Mesodermal cell (in vitro differentiated cells): ENCODE measurements at regions not wholly inside any gene's neighbourhood (a gene's known extent, or its start where the extent isn't known, plus 50 kb on each side); places are given as distances from the start of the nearest gene placed in this dataset.

Source experiments
- H3K27ac ChIP-seq: 2 replicates; pipeline ENCODE4 v1.7.0; 2013; ENCODE audit warnings: mild to moderate bottlenecking, low read depth, low read length, moderate library complexity; ENCODE audit not compliant: severe bottlenecking
- H3K36me3 ChIP-seq: 2 replicates; pipeline ENCODE4 v1.7.1; 2013; ENCODE audit warnings: mild to moderate bottlenecking, low read length, moderate library complexity; ENCODE audit not compliant: control insufficient read depth, insufficient read depth
- H3K4me1 ChIP-seq: one replicate; pipeline ENCODE4 v1.7.1; 2013; ENCODE audit warnings: mild to moderate bottlenecking, low read length; ENCODE audit not compliant: insufficient read depth, control insufficient read depth, poor library complexity, severe bottlenecking
- H3K4me3 ChIP-seq: 2 replicates; pipeline ENCODE4 v1.7.0; 2013; ENCODE audit warnings: low read length, control low read depth, mild to moderate bottlenecking; ENCODE audit not compliant: insufficient read depth, poor library complexity, severe bottlenecking; ENCODE audit errors: extremely low read depth
- H3K9me3 ChIP-seq: 2 replicates; pipeline ENCODE4 v1.7.1; 2013; ENCODE audit warnings: mild to moderate bottlenecking, low read length, moderate library complexity; ENCODE audit not compliant: control insufficient read depth
- WGBS, 2 experiments: methylation state at CpG; one replicate each; pipeline ENCODE4 v1.1.5; 2013; ENCODE audit warnings: missing lambda C conversion rate in 2 of 2; ENCODE audit not compliant: insufficient coverage in 2 of 2; 5-methylcytosine and 5-hydroxymethylcytosine counted together

DNA sequence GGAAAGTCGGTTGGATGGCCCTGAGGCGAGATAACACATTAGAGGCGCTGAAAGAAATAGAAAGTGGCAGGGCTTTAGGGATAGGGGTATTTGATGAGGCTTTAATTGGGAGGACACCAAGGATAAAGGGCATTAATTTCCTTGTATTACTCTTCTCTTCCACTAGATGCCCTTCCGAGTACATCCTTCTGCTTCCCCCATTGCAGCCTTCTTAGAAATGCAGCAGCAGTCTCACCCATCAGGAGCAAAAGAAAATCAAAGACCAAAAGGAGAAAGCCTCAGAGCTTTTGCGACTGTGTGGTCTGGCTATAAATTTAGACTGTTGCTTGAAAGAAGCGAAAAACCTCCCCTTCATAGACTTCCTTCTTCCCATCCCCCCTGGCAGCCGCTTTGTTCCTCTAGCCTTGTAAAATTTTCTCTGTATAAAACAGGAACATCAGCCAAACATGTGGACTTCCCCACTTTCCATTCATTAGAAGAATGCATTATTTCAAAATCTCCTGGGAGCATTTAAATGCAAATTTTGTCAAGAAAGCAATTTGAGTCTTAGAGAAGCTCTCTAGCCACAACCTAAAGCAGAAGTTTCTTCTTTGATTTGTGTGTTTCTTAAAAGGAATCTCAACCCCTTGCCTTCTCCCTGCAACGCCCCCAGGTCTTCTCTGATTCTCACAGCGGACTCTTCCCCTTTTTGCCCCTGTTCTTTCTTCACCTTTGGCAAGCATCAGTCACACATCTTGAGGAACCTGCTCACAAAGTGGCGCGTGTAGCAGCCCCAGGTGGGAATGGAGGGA lies 76.6 kb downstream of the NDUFS5 start:
- H3K4me1 ChIP-seq: peaks cover 30% of the 10 kb centered on the region
- H3K4me3 ChIP-seq: peak overlapping the region; percentile 6
- 11 to 17% methylated on average over 5 to 7 of the region's 11 CpGs for WGBS, 2 experiments

DNA sequence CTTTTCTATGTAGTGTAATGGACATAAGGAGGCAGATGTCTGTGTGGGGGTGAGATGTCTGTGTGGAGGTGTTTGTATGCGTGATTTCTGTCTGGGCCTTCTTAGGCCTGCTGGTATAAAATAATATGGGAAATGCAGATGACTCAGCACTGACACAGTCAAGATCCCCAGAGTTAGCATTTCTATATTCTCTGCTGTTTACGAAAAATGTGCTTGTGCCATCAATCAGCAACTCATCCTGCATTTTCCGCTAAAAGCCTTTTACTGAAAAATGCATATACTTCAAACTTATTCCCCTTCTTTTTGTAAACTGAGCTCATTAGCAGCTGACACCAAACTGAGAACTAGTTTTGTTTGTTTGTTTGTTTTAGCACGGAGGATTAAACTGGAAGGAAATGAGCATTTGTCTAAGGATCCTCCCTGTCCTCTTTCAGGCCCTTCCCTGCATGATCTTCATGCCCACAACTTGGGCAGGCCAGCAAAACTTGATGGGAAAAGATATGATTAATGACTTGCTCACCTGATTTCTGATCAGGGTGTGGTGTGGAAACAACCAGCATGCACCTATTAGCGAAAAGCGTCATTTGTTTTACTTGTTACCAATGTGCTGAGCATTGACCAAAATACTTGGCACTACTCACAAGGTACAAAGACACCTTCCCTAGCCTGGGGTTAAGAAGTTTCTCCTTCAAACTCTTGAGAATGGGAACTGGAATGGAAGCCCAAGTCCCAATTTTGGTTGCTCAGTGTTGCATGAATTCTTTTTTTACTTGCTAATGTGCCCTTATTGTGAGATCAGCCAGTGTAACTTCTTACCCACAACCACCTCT lies 77.4 kb downstream of the NDUFS5 start:
- 49 to 60% methylated on average over 2 to 4 of the region's 6 CpGs for WGBS, 2 experiments
- Histone ChIP-seq H3K36me3 (no peaks in the 10 kb centered on the region), H3K27ac (peak overlapping the region; percentile 93), H3K4me3 (peak overlapping the region; percentile 83), H3K4me1 (peaks cover 33% of the 10 kb centered on the region), H3K9me3 (no peaks in the 10 kb centered on the region)

More for the DNA sequence above, 76.6 kb downstream of the NDUFS5 start:
- H3K36me3 ChIP-seq: no peaks in the 10 kb centered on the region
- no peaks in the 10 kb centered on the region for H3K9me3 ChIP-seq
- peak overlapping the region; percentile 93 for H3K27ac ChIP-seq

DNA sequence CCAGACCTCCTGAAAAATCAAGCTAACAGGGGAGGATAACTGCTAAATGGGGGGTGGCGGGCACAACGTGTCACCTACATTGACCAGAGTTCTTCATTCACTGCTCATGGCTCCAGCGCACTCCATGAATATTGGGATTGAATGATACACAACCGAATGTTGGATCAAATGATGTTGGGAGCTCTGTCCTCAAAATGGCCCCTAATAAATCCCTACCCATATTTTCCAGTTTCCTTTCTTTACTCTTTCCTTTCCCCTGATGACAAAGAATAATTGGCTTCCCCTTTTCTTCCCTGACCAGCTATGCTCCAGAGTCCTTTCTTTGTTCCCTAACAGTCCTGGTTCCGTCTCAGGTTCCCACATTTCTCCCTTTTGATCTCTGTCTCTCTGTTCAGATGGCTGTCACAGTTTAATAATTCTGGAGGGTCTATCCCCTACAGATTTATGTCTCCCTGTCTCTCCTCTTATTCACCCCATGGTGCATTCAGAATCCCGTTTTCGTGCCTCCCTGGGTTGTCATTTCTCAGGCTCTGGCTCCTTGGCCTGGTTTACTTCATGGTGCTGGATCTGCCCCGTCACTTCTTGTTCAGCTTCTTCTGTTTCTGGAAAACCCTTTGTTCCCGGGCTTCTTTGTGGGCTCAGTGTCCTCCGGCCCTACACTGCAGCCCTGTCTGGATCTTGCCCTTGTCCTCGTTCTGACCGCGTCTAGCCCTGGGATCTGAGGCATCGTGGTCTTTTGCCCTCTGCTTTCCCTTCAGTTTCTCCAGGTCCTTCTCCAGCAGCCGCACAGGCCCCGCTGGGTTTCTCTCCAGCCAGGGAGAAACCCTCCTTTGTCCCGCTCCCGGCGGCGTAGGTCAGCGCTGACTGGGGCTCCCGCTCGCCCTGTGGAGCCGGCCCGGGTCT lies 78.3 kb downstream of the NDUFS5 start:
- H3K4me1 ChIP-seq: peaks cover 36% of the 10 kb centered on the region
- H3K36me3 ChIP-seq: no peaks in the 10 kb centered on the region
- peak overlapping the region; percentile 93 for H3K27ac ChIP-seq
- peak overlapping the region; percentile 83 for H3K4me3 ChIP-seq
- H3K9me3 ChIP-seq: no peaks in the 10 kb centered on the region
- 15 to 16% methylated on average over 22 to 24 of the region's 25 CpGs for WGBS, 2 experiments

- peaks cover 33% of the 10 kb centered on the region for H3K4me1 ChIP-seq
- 0 to 1% methylated on average over 72 to 85 of the region's 116 CpGs for WGBS, 2 experiments
- peak overlapping the region; percentile 83 for H3K4me3 ChIP-seq
Measured at GRCh38 chr1:39105061-39105840, 79.1 kb downstream of the NDUFS5 start.

GRCh38 chr1:39105841-39106765 lies 80.0 kb downstream of the NDUFS5 start:
- H3K27ac ChIP-seq: peak overlapping the region; percentile 93
- H3K36me3 ChIP-seq: no peaks in the 10 kb centered on the region
- WGBS, 2 experiments: 1% methylated on average over 13 to 19 of the region's 39 CpGs
- peaks cover 38% of the 10 kb centered on the region for H3K4me1 ChIP-seq
- no peaks in the 10 kb centered on the region for H3K9me3 ChIP-seq
- peak overlapping the region; percentile 83 for H3K4me3 ChIP-seq

More at GRCh38 chr1:39105061-39105840, 79.1 kb downstream of the NDUFS5 start:
- no peaks in the 10 kb centered on the region for H3K9me3 ChIP-seq
- H3K36me3 ChIP-seq: no peaks in the 10 kb centered on the region
- peak overlapping the region; percentile 93 for H3K27ac ChIP-seq

DNA sequence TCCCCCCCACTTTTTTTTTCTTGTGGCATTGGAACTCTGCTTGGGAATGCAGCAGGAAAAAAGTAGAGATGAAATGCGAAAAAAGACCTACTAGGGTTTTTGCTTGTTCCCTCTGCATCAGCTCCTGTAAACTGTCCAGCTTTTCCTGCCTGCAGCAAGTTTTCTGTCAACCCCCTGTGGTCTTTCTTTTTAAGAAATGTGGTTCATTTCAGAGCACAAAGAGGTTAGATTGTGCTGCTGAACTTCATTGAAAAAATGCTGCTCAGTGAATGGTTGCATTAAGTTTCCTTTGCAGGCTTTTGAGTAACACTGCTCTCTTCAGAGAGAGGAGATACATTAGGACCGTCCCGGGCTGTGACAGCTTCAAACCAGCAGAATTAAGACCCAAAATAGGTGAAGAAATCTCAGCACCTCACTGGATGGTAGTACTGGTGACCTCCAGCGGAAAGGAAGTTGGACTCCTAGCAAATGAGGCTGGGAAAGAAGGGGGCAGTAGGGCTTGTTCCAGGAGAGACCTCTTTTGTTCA lies 80.7 kb downstream of the NDUFS5 start:
- peak overlapping the region; percentile 83 for H3K4me3 ChIP-seq
- peaks cover 38% of the 10 kb centered on the region for H3K4me1 ChIP-seq
- no peaks in the 10 kb centered on the region for H3K9me3 ChIP-seq
- H3K36me3 ChIP-seq: no peaks in the 10 kb centered on the region
- H3K27ac ChIP-seq: peak overlapping the region; percentile 93
- 6 to 14% methylated on average over 2 to 3 of the region's 4 CpGs for WGBS, 2 experiments

DNA sequence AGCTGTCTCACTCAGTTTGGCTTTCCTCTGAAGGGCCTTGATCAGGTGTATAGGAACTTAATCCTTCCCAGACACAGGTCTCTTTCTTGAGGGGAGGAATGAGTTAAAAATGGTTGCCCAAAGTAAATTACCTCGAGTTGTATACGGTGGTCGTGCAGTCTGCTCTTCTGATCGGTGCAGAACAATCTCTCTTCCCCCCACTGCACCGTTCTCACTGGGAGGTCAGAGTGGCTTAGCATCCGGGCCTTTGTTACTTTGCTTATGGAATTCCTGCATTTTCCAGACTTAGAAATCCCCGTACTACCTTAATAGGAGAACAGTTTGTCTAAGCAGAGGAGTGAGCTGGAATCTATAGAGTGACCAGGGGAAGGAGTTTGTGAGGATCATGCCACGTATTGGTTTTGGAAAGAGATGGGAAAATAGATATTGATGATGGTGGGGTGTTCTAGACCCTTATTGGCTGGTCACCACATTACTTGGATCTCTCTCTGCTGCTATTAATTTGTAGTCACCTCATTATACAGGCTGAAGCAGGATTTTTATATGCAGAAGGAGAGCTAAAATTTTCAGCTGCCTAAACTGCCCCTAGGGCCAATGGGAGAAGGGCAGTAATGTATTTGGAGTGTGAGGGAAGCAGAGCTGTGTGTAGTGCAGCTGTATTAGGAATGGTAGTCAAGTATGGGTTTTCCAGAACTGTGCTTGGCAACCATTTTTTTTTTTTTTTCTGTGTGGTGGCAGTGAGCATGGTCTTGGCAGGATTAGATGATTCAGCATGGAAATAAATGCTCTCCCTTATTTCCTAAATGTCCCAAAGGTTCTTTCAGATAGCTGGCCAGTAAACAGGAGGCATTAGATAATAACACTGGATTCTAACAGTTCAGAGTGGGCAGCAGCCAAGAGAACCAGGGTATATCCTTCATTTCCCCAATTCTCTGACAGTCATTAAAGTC lies 81.5 kb downstream of the NDUFS5 start:
- H3K9me3 ChIP-seq: no peaks in the 10 kb centered on the region
- 5 to 18% methylated on average over 2 to 4 of the region's 8 CpGs for WGBS, 2 experiments
- peaks cover 35% of the 10 kb centered on the region for H3K4me1 ChIP-seq
- H3K27ac ChIP-seq: peak overlapping the region; percentile 93
- H3K4me3 ChIP-seq: peak overlapping the region; percentile 83
- H3K36me3 ChIP-seq: peaks cover 4% of the 10 kb centered on the region

- no CpG with 5 or more reads among the region's 2 CpGs for WGBS, 2 experiments
- Histone ChIP-seq H3K27ac (no peak overlapping the region), H3K4me1 (peaks cover 29% of the 10 kb centered on the region), H3K36me3 (peaks cover 15% of the 10 kb centered on the region), H3K9me3 (no peaks in the 10 kb centered on the region), H3K4me3 (no peak overlapping the region)
Measured at GRCh38 chr1:39109644-39110043, 83.5 kb downstream of the NDUFS5 start.
